ENCODE measurements at regions not wholly inside any gene's neighbourhood (a gene's known extent, or its start where the extent isn't known, plus 50 kb on each side); places are given as distances from the start of the nearest gene placed in this dataset.

DNA sequence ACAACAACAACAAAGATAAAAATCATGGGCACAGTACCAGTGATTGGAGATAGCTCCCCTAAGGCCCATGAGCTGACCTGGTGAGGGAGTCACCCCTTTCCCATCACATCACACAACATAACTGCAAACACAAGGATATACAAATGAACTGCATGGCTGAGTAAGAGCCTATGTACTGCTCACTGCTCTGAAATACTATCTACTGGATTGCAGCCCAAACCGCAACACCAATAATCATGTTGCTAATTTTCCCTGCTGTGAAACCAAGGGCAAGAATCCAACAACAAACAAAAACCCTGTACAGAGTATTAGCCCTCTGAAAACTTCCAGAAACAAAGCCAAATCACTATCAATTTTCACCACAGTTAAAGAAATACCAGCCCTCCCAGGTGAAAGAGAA lies 1893.2 kb downstream of the PCDH9 start:
- Histone ChIP-seq H4K91ac (ENCODE audit: insufficient read length, low read depth, low read length) (no peak overlapping the region), H2BK12ac (ENCODE audit: insufficient read length, low read depth, low read length) (no peak overlapping the region), H2BK20ac (ENCODE audit: low read depth, low read length, poor library complexity, severe bottlenecking) (no peak overlapping the region), H3K4me2 (ENCODE audit: insufficient read depth, insufficient read length, low read length) (no peak overlapping the region), H2BK5ac (ENCODE audit: insufficient read length, low read length) (no peak overlapping the region), H3K56ac (ENCODE audit: insufficient read length, low read depth, low read length) (no peak overlapping the region), H2BK15ac (ENCODE audit: low read depth, low read length) (no peak overlapping the region), H3T11ph (ENCODE audit: low read length) (no peak overlapping the region), H3K9ac (ENCODE audit: extremely low read depth, insufficient read length, low read length) (no peak overlapping the region), H3K14ac (ENCODE audit: insufficient read depth, low read length) (no peak overlapping the region), H3K18ac (ENCODE audit: insufficient read length, low read depth, low read length) (no peak overlapping the region), H3K79me2 (ENCODE audit: insufficient read depth, low read length) (no peaks in the 10 kb centered on the region), H3K4me1 (ENCODE audit: insufficient read depth, low read length) (no peaks in the 10 kb centered on the region), H4K5ac (ENCODE audit: insufficient read length, low read depth, low read length) (no peak overlapping the region), H3K4ac (ENCODE audit: low read depth, low read length) (no peak overlapping the region), H3K27me3 (ENCODE audit: insufficient read depth, low read length) (no peaks in the 10 kb centered on the region), H2BK120ac (ENCODE audit: low read depth, low read length, poor library complexity, severe bottlenecking) (no peak overlapping the region), H3K9me3 (ENCODE audit: control insufficient read depth, low read depth, low read length) (no peaks in the 10 kb centered on the region), H4K8ac (replicated peaks; ENCODE audit: insufficient read length, low read depth, low read length) (no peak overlapping the region), H3K23ac (ENCODE audit: insufficient read length, low read depth, low read length) (no peak overlapping the region), H2AK5ac (ENCODE audit: insufficient read length, low read length) (no peak overlapping the region), H2AFZ (ENCODE audit: low read length) (no peak overlapping the region), H4K20me1 (ENCODE audit: control insufficient read depth, insufficient read depth, insufficient read length) (no peaks in the 10 kb centered on the region), H3K23me2 (ENCODE audit: insufficient read length, low read depth, low read length, poor library complexity, severe bottlenecking) (no peaks in the 10 kb centered on the region), H3K79me1 (ENCODE audit: insufficient read depth, low read depth, low read length, poor library complexity, severe bottlenecking) (no peaks in the 10 kb centered on the region), H3K27ac (ENCODE audit: insufficient read length, low read depth, low read length) (no peak overlapping the region)
- H3K4me3 Mint-ChIP-seq: no peak overlapping the region
- no CpG with 5 or more reads among the region's 1 CpG for WGBS (ENCODE audit: extremely low coverage, insufficient read length, low lambda C conversion rate)
- H3K27me3 Mint-ChIP-seq (ENCODE audit: low read depth): no peaks in the 10 kb centered on the region
- H3K9me3 Mint-ChIP-seq: no peaks in the 10 kb centered on the region
- TF ChIP-seq, protein P1, sequence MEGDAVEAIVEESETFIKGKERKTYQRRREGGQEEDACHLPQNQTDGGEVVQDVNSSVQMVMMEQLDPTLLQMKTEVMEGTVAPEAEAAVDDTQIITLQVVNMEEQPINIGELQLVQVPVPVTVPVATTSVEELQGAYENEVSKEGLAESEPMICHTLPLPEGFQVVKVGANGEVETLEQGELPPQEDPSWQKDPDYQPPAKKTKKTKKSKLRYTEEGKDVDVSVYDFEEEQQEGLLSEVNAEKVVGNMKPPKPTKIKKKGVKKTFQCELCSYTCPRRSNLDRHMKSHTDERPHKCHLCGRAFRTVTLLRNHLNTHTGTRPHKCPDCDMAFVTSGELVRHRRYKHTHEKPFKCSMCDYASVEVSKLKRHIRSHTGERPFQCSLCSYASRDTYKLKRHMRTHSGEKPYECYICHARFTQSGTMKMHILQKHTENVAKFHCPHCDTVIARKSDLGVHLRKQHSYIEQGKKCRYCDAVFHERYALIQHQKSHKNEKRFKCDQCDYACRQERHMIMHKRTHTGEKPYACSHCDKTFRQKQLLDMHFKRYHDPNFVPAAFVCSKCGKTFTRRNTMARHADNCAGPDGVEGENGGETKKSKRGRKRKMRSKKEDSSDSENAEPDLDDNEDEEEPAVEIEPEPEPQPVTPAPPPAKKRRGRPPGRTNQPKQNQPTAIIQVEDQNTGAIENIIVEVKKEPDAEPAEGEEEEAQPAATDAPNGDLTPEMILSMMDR (conservative IDR thresholded peaks at IDR 0.05): no peak
- no peaks in the 10 kb centered on the region for H3K4me1 Mint-ChIP-seq
- H3K27ac Mint-ChIP-seq: no peak overlapping the region; a peak in 2 of 7 replicates
- no peak for DNase-seq
- no peaks in the 10 kb centered on the region for H3K36me3 Mint-ChIP-seq (ENCODE audit: insufficient read depth in 1 of 3, low read depth in 3 of 3)
